ENCODE measurements at regions not wholly inside any gene's neighbourhood (a gene's known extent, or its start where the extent isn't known, plus 50 kb on each side); places are given as distances from the start of the nearest gene placed in this dataset.

- no peak for DNase-seq
These were observed 112.9 kb downstream of the PXDC1 start for GRCh38 chr6:3638662-3639061.

GRCh38 chr6:3636060-3636459 is 115.5 kb downstream of the PXDC1 start:
- no peak for DNase-seq

GRCh38 chr6:3635482-3635881 is 116.0 kb downstream of the PXDC1 start:
- no peak for DNase-seq

GRCh38 chr6:3634280-3634816 is 117.2 kb downstream of the PXDC1 start:
- DNase-seq: no peak

GRCh38 chr6:3633711-3634110 is 117.8 kb downstream of the PXDC1 start:
- no peak for DNase-seq

GRCh38 chr6:3631877-3632276 is 119.6 kb downstream of the PXDC1 start:
- no peak for DNase-seq

GRCh38 chr6:3631186-3631585 is 120.3 kb downstream of the PXDC1 start:
- DNase-seq: no peak

- DNase-seq: no peak
These were observed 121.2 kb downstream of the PXDC1 start for GRCh38 chr6:3630258-3630835.

- no peak for DNase-seq
These were observed 123.3 kb downstream of the PXDC1 start for GRCh38 chr6:3627956-3628835.

- DNase-seq: no peak
These were observed 124.0 kb downstream of the PXDC1 start for GRCh38 chr6:3627501-3627900.

GRCh38 chr6:3625980-3626563 is 125.4 kb downstream of the PXDC1 start:
- no peak for DNase-seq

GRCh38 chr6:3625149-3625979 is 126.1 kb downstream of the PXDC1 start:
- no peak for DNase-seq

- DNase-seq: no peak
These were observed 127.0 kb downstream of the PXDC1 start for GRCh38 chr6:3624250-3625136.

- DNase-seq: no peak
These were observed 127.9 kb downstream of the PXDC1 start for GRCh38 chr6:3623451-3624249.

- no peak for DNase-seq
These were observed 130.1 kb downstream of the PXDC1 start for GRCh38 chr6:3621411-3621810.

GRCh38 chr6:3620937-3621336 is 130.6 kb downstream of the PXDC1 start:
- no peak for DNase-seq

- no peak for DNase-seq
These were observed 131.1 kb downstream of the PXDC1 start for GRCh38 chr6:3620389-3620788.

GRCh38 chr6:3619800-3620199 is 131.7 kb downstream of the PXDC1 start:
- no peak for DNase-seq

GRCh38 chr6:3619201-3619600 is 132.3 kb downstream of the PXDC1 start:
- DNase-seq: no peak

GRCh38 chr6:3618642-3619041 is 132.9 kb downstream of the PXDC1 start:
- DNase-seq: no peak

GRCh38 chr6:3617681-3618311 is 133.7 kb downstream of the PXDC1 start:
- DNase-seq: no peak
